ENCODE measurements at regions not wholly inside any gene's neighbourhood (a gene's known extent, or its start where the extent isn't known, plus 50 kb on each side); places are given as distances from the start of the nearest gene placed in this dataset.

DNA sequence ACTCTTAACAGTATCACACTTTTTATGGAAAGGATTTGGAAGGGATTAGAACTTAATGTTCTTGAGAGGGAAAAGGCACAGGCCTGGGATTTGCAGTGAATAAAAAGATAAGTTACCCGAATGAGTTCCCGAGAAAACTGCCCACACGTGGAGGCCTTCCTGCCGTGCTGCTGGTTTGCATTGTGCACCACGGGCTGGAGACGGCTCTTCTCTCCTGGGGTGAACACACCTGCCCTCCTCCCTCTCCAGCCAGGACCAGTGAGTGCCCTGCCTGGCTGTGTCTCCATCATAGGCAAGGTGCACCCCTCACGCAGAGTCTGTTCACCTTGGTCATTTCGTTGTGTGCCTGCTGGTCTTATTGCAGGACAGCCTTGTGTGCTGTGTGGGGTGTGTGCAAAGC lies 336.3 kb upstream of the SHH start:
- no peak for FAIRE-seq

DNA sequence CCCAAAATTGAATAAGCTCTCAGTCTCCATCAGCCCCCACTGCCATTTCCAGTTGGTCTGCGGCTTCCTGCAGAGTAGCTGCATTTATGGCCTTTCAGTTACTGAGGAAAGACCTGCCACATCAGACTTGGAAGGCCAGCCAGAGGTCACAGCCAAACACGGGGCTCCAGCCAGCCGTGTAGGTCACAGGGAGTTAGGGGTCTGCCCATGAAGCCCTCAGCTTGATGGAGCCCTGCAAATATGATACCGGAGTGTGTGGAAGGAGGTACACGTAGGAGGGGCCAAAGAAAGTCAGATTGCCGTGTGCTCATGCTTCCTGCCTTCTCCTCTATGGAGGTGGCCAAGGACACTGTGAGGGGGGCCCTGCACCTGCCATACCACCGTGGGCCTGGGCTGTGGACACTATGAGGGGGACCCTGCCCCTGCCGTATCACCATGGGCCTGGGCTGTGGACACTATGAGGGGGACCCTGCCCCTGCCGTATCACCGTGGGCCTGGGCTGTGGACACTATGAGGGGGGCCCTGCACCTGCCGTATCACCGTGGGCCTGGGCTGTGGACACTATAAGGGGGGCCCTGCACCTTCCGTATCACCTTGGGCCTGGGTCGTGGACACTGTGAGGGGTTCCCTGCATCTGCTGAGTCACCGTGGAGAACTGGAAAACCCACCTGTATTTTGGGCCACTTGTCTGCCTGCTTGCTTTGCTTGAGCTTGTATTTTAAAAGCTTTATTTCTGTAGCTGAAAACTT lies 335.7 kb upstream of the SHH start:
- FAIRE-seq = no peak

- FAIRE-seq = no peak
Measured at GRCh38 chr7:156147104-156147503, 334.8 kb upstream of the SHH start.

GRCh38 chr7:156145996-156146395 lies 333.7 kb upstream of the SHH start:
- no peak for FAIRE-seq

DNA sequence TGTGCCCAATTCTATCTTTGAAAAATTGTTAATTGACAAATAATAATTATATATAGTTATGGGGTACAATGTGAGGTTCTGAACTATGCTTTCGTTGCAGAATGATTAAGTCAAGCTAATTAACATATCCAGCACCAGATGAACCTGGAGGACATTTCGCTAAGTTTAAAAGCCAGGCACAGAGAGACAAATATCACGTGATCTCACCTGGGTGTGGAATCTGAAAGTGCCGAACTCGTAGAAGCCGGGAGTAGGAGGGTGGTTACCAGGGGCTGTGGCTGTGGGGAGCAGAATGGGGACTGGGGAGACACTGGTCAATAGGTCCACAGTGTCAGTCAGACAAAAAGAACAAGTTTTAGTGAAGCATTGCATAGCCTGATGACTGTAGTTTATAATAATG lies 332.9 kb upstream of the SHH start:
- FAIRE-seq = no peak

GRCh38 chr7:156143683-156144082 lies 331.4 kb upstream of the SHH start:
- no peak for FAIRE-seq

DNA sequence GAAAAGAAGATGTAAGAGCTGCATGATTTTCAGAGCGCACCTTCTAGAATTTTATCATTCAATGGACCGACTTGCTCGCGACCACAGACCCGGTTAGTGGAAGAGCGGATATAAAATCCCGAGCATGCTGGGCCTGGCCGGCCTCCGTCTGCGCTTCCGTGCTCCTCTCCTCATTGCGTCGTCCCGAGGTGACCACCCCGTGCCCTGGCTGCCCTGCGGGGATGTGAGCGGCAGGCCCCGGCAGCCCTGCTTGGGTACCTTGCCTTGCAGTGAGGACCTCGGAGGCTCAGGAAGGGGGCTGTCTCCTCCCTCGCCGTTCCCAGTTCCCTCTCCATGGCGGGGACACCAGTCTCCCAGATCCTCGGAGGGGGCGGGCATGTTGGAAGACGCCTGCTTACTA lies 330.9 kb upstream of the SHH start:
- no peak for FAIRE-seq

DNA sequence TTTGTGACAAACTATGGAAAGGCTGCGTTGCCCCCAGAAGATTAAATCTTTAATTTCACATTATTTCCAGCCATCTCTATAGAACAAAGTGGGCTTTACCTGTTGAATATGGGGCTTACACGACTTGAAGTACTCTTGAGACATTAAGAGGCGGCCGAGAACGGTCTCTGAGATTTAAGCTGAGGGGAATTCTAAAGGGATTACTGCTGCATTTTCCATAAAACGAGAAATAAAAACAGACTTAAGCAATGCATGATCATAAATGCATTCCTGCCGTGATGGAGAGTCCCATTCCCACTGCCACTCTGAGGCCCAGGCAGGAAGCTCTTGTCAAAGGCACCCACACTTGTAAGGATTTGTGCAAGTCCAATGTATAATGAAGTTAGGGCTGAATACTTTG lies 329.7 kb upstream of the SHH start:
- no peak for FAIRE-seq

DNA sequence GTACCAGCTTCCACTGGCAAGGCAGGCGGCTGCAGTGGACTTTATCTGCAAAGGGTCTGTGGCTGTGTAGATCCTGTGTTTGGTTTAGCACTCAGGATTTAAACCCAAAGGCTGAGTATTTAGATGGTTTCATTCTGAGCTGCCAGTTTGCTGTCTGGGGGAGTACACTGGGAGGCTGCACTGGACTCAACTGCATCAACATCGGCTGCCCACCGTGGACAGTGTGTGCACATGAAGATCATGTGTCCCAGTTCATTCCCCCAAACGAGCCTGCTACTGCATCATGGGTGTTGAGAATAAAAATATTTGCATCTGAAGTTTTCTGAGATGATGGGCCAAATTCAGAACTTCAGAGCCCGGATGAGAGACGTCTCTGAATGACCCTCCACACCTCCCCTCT lies 328.6 kb upstream of the SHH start:
- no peak for FAIRE-seq

DNA sequence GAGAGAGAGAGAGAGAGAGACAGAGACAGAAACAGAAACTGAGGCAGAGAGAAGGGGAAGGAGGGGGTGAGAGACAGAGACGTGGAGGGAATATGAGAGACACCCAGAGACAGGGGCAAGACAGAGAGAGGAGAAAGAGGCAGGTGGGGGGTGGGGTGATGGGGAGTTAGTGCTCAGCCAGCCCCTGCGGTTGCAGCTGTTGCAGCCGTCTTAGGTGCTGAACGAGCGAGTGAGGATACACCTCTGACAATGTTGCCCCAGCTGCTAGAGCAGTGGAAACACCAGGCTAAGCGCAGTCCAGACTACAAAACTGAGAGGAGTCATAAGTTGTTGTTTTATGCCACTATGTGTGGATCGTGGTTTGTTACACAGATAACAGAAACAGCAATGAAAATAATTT lies 328.2 kb upstream of the SHH start:
- no peak for FAIRE-seq

DNA sequence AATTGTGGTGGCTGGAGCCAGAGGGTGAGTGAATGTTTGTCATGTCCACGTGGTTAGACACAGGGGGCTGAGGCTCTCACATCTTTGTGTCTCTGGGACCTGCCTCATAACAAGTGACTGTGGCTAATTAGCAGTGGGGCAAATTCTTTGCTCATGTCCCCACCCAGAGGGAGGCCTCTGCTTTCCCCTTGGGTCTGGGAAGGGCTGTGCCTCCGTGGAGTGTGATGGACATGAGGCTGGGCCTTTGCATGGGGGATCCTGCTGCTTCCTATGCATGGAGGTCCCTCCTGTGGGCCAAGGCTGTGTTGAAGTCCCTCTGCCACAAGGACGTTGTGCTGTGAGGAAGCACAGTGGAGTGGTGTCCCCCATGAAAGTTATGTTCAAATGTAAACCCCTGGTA lies 327.4 kb upstream of the SHH start:
- no peak for FAIRE-seq

GRCh38 chr7:156139112-156139511 lies 326.8 kb upstream of the SHH start:
- no peak for FAIRE-seq

DNA sequence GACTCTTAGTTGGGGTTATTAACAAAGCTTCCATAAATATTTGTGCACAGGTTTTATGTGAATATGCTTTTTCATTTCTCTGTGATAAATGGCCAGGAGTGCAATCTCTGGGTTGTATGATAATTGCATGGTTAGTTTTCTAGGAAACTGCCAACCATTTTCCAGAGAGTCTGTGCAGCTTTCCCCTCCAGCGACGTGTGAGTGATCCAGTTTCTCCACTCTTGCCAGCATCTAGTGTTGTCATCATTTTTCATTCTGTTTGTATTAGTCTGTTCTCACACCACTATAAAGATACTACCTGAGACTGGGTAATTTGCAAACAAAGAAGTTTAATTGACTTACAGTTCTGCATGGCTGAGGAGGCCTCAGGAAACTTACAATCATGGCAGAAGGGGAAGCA lies 319.6 kb upstream of the SHH start:
- no peak for FAIRE-seq

DNA sequence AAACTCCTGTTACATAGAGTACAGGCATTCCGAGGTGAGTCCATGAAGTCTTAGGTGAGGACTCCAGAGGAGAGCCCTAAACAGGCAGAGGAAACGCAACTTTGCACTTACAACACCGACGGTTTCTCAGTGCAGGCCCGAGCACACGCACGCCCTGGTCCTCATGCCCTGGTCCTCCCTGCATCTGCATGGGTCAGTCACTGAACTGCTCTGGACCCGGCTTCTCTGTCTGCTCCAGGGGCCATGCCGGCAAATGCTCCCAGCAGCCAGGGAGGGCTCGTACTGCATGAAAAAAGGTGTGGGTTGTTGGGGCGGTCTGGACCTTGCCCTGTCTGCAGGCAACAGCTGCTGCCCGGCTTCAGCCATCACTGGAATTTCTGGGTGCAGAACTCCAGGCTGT lies 317.3 kb upstream of the SHH start:
- no peak for FAIRE-seq

- FAIRE-seq = no peak
Measured at GRCh38 chr7:156128496-156128895, 316.2 kb upstream of the SHH start.

GRCh38 chr7:156127166-156128134 lies 315.2 kb upstream of the SHH start:
- FAIRE-seq = no peak

DNA sequence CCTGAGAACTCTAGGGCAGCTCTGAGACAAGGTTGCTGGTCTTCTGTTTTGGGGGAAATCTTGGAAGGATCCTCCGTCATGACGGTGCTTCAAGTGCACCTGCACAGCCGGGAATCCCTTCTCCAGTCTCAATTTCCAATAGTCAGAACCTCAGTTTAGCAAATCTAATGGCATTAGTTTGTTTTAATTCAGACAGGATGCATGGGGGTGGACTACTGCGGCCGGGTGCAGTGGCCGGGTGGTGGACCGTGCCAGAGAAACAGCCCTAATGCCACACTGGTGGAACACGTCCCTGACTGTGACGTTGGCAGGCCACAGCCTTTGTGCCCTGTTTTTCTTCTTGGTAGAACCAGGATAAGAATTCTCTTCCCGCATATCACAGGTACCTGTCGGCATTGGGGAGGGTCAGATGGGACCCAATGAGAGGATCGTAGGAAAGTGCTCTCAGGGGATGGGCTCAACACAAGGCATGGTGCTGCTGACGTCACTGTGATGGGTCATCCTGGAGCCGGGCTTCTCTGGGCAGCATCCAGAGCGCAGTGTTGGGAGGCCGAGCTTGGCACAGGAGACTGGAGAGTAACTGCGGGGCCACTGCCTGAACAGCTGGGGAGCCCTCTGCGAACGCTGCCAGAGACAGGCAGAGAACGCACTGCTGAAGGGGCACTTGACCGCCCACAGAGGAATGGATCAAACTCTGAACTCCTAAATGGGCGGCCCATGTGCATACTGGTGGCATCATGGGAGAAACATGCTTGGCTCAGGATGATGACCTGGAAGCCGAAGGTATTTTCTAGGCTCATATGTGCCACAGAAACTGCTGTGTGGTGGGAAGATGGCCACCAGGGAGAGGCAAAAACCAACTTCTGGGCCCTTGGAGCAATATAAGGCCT lies 313.8 kb upstream of the SHH start:
- FAIRE-seq = no peak

DNA sequence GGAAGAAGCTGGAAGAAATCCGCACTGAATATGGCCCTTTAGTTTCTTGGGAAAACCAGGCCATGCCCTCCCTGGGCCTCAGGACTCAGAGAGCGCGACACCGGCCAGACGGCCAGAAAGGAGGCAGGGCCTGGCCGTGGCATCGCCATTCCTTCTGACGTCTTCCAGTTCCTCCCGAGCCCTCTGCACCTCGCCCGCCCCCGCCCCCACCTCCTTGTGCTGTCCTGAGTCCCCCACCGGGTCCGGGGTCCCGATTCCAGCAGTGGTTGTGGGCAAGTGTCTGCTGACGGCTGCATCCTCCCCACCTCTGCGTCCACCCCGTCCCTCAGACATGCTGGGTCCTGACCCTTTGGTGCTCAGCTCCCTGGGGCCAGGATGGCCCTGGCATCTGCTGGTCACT lies 312.1 kb upstream of the SHH start:
- FAIRE-seq = no peak

- no peak for FAIRE-seq
Measured at GRCh38 chr7:156123362-156123761, 311.1 kb upstream of the SHH start.

DNA sequence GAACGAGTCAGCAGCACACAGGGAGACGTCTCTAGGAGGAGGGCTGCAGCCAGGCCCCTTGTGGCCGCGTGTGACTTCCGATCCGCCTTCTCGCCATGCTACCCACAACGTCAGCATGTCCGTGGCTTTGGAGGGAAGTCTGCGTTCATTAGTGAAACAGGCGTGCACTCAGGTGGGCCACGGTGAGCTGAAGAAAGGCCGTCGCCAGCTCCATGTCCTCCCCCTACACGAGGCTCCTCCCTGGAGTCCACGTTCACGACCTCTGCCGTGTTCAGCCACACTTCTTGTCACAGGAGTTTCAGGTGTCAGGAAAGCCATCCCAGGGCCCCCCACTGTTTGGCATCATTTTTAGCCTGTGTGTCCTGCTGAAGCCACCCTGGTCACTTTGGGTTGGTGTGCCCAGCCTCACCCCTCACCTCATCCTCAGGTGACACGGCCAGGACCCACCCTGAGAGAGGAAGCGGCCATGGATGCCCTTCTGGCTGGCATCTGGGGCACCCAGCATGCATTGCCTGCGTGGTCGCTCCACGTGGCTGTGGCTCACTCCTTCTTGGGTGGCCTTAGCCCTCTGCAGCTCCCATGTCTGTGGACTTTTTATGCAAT lies 310.6 kb upstream of the SHH start:
- FAIRE-seq = no peak

GRCh38 chr7:156121956-156122355 lies 309.7 kb upstream of the SHH start:
- FAIRE-seq = no peak

DNA sequence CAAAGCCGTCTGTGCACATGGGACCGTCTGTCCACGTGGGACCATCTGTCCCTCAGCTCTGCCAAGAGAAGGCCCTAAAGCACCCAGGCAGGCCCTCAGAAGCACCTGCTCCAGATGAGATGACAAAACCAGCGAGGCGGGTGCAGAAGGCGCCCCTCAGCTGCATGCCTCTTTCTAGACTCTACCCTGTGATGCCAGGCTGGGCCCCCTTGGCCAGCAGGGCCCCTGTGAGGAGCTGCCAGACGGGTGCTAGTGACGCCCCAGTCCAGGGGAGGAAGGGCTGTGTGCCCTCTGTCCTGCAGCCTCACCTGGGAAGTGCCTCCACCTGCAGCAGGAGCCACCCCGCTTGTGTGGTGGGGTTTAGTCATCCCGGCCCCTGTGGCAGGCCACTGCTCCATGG lies 309.2 kb upstream of the SHH start:
- no peak for FAIRE-seq

DNA sequence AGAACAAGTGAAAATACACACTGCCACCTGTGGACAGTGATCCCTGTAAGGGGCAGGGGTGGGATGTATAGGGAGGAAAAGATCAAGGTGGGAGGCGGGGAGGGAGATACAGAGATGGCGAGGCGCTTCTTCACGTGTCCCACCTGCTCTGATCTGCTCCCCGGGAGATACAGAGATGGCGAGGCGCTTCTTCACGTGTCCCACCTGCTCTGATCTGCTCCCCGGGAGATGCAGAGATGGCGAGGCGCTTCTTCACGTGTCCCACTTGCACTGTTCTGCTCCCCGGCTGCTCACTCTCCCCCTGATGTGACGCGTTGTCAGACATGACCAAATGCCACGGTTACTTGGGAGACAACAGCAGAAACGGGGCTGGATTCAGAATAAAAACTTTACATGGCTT lies 308.3 kb upstream of the SHH start:
- no peak for FAIRE-seq
